Astrocyte (in vitro differentiated cells and primary cell): ENCODE measurements at regions not wholly inside any gene's neighbourhood (a gene's known extent, or its start where the extent isn't known, plus 50 kb on each side); places are given as distances from the start of the nearest gene placed in this dataset.

Source experiments
- EZH2 ChIP-seq: IDR thresholded peaks from 2 replicates; pipeline ENCODE4 v1.6.1; 2012; ENCODE audit warnings: mild to moderate bottlenecking, low read length, inconsistent platforms; ENCODE audit not compliant: insufficient read depth
- TF ChIP-seq, protein P1 (sequence below): IDR thresholded peaks from 2 replicates; pipeline ENCODE4 v1.5.1; 2011; ENCODE audit warnings: low read depth, mild to moderate bottlenecking, inconsistent platforms, low read length, moderate library complexity; ENCODE audit not compliant: insufficient read depth

- TF ChIP-seq, protein P1, sequence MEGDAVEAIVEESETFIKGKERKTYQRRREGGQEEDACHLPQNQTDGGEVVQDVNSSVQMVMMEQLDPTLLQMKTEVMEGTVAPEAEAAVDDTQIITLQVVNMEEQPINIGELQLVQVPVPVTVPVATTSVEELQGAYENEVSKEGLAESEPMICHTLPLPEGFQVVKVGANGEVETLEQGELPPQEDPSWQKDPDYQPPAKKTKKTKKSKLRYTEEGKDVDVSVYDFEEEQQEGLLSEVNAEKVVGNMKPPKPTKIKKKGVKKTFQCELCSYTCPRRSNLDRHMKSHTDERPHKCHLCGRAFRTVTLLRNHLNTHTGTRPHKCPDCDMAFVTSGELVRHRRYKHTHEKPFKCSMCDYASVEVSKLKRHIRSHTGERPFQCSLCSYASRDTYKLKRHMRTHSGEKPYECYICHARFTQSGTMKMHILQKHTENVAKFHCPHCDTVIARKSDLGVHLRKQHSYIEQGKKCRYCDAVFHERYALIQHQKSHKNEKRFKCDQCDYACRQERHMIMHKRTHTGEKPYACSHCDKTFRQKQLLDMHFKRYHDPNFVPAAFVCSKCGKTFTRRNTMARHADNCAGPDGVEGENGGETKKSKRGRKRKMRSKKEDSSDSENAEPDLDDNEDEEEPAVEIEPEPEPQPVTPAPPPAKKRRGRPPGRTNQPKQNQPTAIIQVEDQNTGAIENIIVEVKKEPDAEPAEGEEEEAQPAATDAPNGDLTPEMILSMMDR: no peak
- no peak for TF ChIP-seq EZH2
Measured at GRCh38 chr10:29688230-29688661, 53.5 kb upstream of the SVIL start.
